GM23338 (cell line): ENCODE measurements at regions not wholly inside any gene's neighbourhood (a gene's known extent, or its start where the extent isn't known, plus 50 kb on each side); places are given as distances from the start of the nearest gene placed in this dataset.

Source experiments
- CREB1 ChIP-seq: fragments of 250-450 bp; sonication (Bioruptor Pico); IDR thresholded peaks from 2 replicates; pipeline ENCODE4 v1.5.0; 2020; ENCODE audit warnings: low read depth, mild to moderate bottlenecking, moderate library complexity
- ETS1 ChIP-seq: IDR thresholded peaks from 2 replicates; pipeline ENCODE4 v1.6.1; 2016; ENCODE audit warnings: antibody characterized with exemption
- NANOG ChIP-seq: IDR thresholded peaks from 2 replicates; pipeline ENCODE4 v1.6.1; 2016; ENCODE audit warnings: antibody characterized with exemption, borderline replicate concordance
- POLR2AphosphoS5 ChIP-seq: IDR thresholded peaks from 2 replicates; pipeline ENCODE4 v1.6.1; 2016; ENCODE audit warnings: antibody characterized with exemption, low read depth
- ZNF114 ChIP-seq: fragments of 250-450 bp; sonication (Bioruptor Pico); IDR thresholded peaks from 2 replicates; pipeline ENCODE4 v1.5.0; 2020; ENCODE audit warnings: mild to moderate bottlenecking, moderate library complexity
- ZNF331 ChIP-seq: fragments of 250-450 bp; sonication (Bioruptor Pico); IDR thresholded peaks from 2 replicates; pipeline ENCODE4 v1.5.0; 2020; ENCODE audit warnings: low read depth, mild to moderate bottlenecking, moderate library complexity
- TF ChIP-seq, protein P1 (sequence below): fragments of 250-450 bp; sonication (Bioruptor Pico); IDR thresholded peaks from 2 replicates; pipeline ENCODE4 v1.5.0; 2020; ENCODE audit warnings: mild to moderate bottlenecking, moderate library complexity

- TF ChIP-seq, protein P1, sequence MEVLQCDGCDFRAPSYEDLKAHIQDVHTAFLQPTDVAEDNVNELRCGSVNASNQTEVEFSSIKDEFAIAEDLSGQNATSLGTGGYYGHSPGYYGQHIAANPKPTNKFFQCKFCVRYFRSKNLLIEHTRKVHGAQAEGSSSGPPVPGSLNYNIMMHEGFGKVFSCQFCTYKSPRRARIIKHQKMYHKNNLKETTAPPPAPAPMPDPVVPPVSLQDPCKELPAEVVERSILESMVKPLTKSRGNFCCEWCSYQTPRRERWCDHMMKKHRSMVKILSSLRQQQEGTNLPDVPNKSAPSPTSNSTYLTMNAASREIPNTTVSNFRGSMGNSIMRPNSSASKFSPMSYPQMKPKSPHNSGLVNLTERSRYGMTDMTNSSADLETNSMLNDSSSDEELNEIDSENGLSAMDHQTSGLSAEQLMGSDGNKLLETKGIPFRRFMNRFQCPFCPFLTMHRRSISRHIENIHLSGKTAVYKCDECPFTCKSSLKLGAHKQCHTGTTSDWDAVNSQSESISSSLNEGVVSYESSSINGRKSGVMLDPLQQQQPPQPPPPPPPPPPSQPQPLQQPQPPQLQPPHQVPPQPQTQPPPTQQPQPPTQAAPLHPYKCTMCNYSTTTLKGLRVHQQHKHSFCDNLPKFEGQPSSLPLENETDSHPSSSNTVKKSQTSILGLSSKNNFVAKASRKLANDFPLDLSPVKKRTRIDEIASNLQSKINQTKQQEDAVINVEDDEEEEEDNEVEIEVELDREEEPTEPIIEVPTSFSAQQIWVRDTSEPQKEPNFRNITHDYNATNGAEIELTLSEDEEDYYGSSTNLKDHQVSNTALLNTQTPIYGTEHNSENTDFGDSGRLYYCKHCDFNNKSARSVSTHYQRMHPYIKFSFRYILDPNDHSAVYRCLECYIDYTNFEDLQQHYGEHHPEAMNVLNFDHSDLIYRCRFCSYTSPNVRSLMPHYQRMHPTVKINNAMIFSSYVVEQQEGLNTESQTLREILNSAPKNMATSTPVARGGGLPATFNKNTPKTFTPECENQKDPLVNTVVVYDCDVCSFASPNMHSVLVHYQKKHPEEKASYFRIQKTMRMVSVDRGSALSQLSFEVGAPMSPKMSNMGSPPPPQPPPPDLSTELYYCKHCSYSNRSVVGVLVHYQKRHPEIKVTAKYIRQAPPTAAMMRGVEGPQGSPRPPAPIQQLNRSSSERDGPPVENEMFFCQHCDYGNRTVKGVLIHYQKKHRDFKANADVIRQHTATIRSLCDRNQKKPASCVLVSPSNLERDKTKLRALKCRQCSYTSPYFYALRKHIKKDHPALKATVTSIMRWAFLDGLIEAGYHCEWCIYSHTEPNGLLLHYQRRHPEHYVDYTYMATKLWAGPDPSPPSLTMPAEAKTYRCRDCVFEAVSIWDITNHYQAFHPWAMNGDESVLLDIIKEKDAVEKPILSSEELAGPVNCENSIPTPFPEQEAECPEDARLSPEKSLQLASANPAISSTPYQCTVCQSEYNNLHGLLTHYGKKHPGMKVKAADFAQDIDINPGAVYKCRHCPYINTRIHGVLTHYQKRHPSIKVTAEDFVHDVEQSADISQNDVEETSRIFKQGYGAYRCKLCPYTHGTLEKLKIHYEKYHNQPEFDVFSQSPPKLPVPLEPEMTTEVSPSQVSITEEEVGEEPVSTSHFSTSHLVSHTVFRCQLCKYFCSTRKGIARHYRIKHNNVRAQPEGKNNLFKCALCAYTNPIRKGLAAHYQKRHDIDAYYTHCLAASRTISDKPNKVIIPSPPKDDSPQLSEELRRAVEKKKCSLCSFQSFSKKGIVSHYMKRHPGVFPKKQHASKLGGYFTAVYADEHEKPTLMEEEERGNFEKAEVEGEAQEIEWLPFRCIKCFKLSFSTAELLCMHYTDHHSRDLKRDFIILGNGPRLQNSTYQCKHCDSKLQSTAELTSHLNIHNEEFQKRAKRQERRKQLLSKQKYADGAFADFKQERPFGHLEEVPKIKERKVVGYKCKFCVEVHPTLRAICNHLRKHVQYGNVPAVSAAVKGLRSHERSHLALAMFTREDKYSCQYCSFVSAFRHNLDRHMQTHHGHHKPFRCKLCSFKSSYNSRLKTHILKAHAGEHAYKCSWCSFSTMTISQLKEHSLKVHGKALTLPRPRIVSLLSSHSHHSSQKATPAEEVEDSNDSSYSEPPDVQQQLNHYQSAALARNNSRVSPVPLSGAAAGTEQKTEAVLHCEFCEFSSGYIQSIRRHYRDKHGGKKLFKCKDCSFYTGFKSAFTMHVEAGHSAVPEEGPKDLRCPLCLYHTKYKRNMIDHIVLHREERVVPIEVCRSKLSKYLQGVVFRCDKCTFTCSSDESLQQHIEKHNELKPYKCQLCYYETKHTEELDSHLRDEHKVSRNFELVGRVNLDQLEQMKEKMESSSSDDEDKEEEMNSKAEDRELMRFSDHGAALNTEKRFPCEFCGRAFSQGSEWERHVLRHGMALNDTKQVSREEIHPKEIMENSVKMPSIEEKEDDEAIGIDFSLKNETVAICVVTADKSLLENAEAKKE (CRISPR knock-in tag), result no peak
- no peak for TF ChIP-seq ZNF331 (CRISPR knock-in tag)
- no peak for TF ChIP-seq ZNF114 (CRISPR knock-in tag)
- no peak for TF ChIP-seq NANOG
- no peak for TF ChIP-seq ETS1
- no peak for TF ChIP-seq POLR2AphosphoS5
- TF ChIP-seq CREB1 (CRISPR knock-in tag), result no peak
Observed at GRCh38 chr5:120365656-120366446, 98.2 kb upstream of the PRR16 start (continued).
